H1 (cell line): ENCODE measurements at regions not wholly inside any gene's neighbourhood (a gene's known extent, or its start where the extent isn't known, plus 50 kb on each side); places are given as distances from the start of the nearest gene placed in this dataset.

ENCODE experiments used
- CTCF ChIP-seq, 3 experiments: IDR thresholded peaks; 1 replicate in 2 of 3; 2 replicates in 1 of 3; pipeline versions ENCODE4 v1.5.1 to v1.6.1; 2011; ENCODE audit warnings: low read length in 3 of 3, mild to moderate bottlenecking in 3 of 3, inconsistent platforms in 2 of 3, low read depth in 1 of 3, moderate library complexity in 1 of 3; ENCODE audit not compliant: insufficient read depth in 1 of 3; ENCODE audit errors: control extremely low read depth in 1 of 3
- EZH2 ChIP-seq: fragments of 200-600 bp; sonication (generic); IDR thresholded peaks from 2 replicates; pipeline ENCODE4 v1.7.1; 2012; ENCODE audit warnings: low read depth, mild to moderate bottlenecking, moderate library complexity, low read length, inconsistent platforms; ENCODE audit not compliant: severe bottlenecking
- GABPA ChIP-seq: IDR thresholded peaks from 2 replicates; pipeline ENCODE4 v1.6.1; 2011; ENCODE audit warnings: mild to moderate bottlenecking, low read length, moderate library complexity, borderline replicate concordance; ENCODE audit not compliant: insufficient read depth
- SIN3A ChIP-seq, 2 experiments: IDR thresholded peaks in 1 of 2; conservative IDR thresholded peaks in 1 of 2; 2 replicates each; pipeline ENCODE4 v1.6.1; 2011 to 2012; ENCODE audit warnings: low read length in 2 of 2, improper control_type of control experiment in 1 of 2, low read depth in 1 of 2, mild to moderate bottlenecking in 1 of 2
- SRF ChIP-seq: IDR thresholded peaks from 2 replicates; pipeline ENCODE4 v1.6.1; 2011; ENCODE audit warnings: mild to moderate bottlenecking, low read depth, low read length, moderate library complexity

- no peak for TF ChIP-seq CTCF (IDR thresholded peaks at IDR 0.05; ENCODE audit: control extremely low read depth in 1 of 3, insufficient read depth in 1 of 3, low read depth in 1 of 3, low read length in 3 of 3)
- TF ChIP-seq EZH2: no peak
- no peak for TF ChIP-seq SIN3A (conservative IDR thresholded peaks at IDR 0.05 in 1 of 2, IDR thresholded peaks at IDR 0.05 in 1 of 2; ENCODE audit: low read depth in 1 of 2, low read length in 2 of 2)
- no peak for TF ChIP-seq SRF
- no peak for TF ChIP-seq GABPA
These were observed 327.3 kb downstream of the COG6 start (continued) for GRCh38 chr13:39982745-39983144.
